BLaER1 (cell line): ENCODE measurements at regions not wholly inside any gene's neighbourhood (a gene's known extent, or its start where the extent isn't known, plus 50 kb on each side); places are given as distances from the start of the nearest gene placed in this dataset.

Source experiments
- H3K27ac ChIP-seq: shearing (Covaris generic); formaldehyde crosslinking; 2 replicates; pipeline ENCODE4 v1.8.1; 2022
- H3K27me3 ChIP-seq: shearing (Covaris generic); formaldehyde crosslinking; 2 replicates; pipeline ENCODE4 v1.8.1; 2022
- H3K36me3 ChIP-seq: shearing (Covaris generic); formaldehyde crosslinking; 2 replicates; pipeline ENCODE4 v1.8.1; 2022
- H3K4me1 ChIP-seq: shearing (Covaris generic); formaldehyde crosslinking; 2 replicates; pipeline ENCODE4 v1.8.1; 2022
- H3K4me2 ChIP-seq: shearing (Covaris generic); formaldehyde crosslinking; 2 replicates; pipeline ENCODE4 v1.8.1; 2022
- H3K4me3 ChIP-seq: shearing (Covaris generic); formaldehyde crosslinking; 2 replicates; pipeline ENCODE4 v1.8.1; 2022
- H3K9ac ChIP-seq: shearing (Covaris generic); formaldehyde crosslinking; 2 replicates; pipeline ENCODE4 v1.8.1; 2022
- H3K9me3 ChIP-seq: shearing (Covaris generic); formaldehyde crosslinking; 2 replicates; pipeline ENCODE4 v1.8.1; 2022
- H4K20me1 ChIP-seq: shearing (Covaris generic); formaldehyde crosslinking; 2 replicates; pipeline ENCODE4 v1.8.1; 2022
- Cebpa-rat ChIP-seq: shearing (Covaris generic); IDR thresholded peaks from 2 replicates; pipeline ENCODE4 v1.8.1; 2022

DNA sequence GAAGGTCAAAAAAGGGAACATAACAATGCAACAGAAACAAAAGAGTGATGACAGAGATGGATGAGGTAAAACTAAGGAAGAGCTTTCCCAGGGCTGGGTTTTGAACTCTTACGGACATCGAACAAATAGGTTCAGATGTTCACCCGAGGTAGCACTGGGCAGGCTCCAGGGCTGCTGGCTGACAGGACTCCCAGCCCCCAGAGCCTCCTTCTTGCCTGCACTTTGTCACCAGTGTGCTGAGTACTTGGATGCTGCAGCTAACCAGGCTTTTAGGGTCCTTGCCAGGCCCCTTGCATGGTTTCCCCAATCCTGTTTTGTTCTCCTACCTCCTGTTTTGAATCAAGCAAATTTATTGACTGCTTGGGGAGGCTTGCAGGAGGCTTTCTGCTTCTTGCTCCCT, 322.9 kb downstream of the DYSF start:
- Histone ChIP-seq H3K4me1 (no peaks in the 10 kb centered on the region), H3K27ac (no peak overlapping the region), H3K4me2 (no peak overlapping the region), H3K4me3 (no peak overlapping the region), H3K27me3 (no peaks in the 10 kb centered on the region), H3K36me3 (no peaks in the 10 kb centered on the region), H3K9me3 (peaks cover 1% of the 10 kb centered on the region; the same call in 1 of the 2 replicates), H3K9ac (no peak overlapping the region), H4K20me1 (no peaks in the 10 kb centered on the region)
- TF ChIP-seq Cebpa-rat = no peak

- H3K9me3 ChIP-seq = peaks cover 9% of the 10 kb centered on the region
- no peak overlapping the region for H3K4me2 ChIP-seq
- H3K4me1 ChIP-seq = no peaks in the 10 kb centered on the region
- H3K27ac ChIP-seq = no peak overlapping the region
- H3K27me3 ChIP-seq = no peaks in the 10 kb centered on the region
- no peak for TF ChIP-seq Cebpa-rat
- H3K4me3 ChIP-seq = no peak overlapping the region
- H3K9ac ChIP-seq = no peak overlapping the region
- no peaks in the 10 kb centered on the region for H4K20me1 ChIP-seq
- H3K36me3 ChIP-seq = no peaks in the 10 kb centered on the region
Measured at GRCh38 chr2:71773218-71773617, 319.9 kb downstream of the DYSF start.

DNA sequence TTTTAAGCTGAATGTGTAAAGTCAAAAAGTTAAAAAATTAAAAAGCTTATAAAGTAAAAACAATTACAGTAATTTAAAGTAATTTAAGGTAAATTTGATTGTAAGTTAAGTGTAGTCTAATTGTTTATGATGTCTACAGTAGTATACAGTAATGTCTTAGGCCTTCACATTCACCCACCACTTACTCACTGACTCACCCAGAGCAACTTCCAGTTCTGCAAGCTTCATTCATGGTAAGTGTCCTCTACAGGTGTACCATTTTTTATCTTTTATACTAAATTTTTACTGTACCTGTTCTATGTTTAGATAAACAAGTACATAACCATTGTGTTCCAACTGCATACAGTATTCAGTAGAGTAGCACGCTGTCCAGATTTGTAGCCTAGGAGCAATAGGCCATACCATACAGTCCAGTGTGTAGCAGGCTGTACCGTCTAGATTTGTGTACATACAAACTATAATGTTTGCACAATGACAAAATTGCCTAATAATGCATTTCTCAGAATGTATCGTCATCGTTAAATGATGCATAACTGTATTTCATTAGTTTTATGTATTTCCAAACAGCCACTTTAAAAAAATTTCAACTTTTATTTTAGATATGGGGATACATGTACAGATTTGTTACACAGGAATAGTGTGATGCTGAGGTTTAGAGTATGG, 319.3 kb downstream of the DYSF start:
- no peaks in the 10 kb centered on the region for H4K20me1 ChIP-seq
- no peaks in the 10 kb centered on the region for H3K4me1 ChIP-seq
- H3K9me3 ChIP-seq = peaks cover 9% of the 10 kb centered on the region
- no peak for TF ChIP-seq Cebpa-rat
- no peaks in the 10 kb centered on the region for H3K36me3 ChIP-seq
- H3K9ac ChIP-seq = no peak overlapping the region
- H3K4me2 ChIP-seq = no peak overlapping the region
- H3K27ac ChIP-seq = no peak overlapping the region
- no peak overlapping the region for H3K4me3 ChIP-seq
- H3K27me3 ChIP-seq = no peaks in the 10 kb centered on the region

- Histone ChIP-seq H3K9me3 (peaks cover 9% of the 10 kb centered on the region), H3K4me2 (no peak overlapping the region), H3K9ac (no peak overlapping the region), H3K4me1 (no peaks in the 10 kb centered on the region), H3K36me3 (no peaks in the 10 kb centered on the region), H4K20me1 (no peaks in the 10 kb centered on the region), H3K4me3 (no peak overlapping the region), H3K27me3 (no peaks in the 10 kb centered on the region), H3K27ac (no peak overlapping the region)
- no peak for TF ChIP-seq Cebpa-rat
Measured at GRCh38 chr2:71767663-71768062, 314.3 kb downstream of the DYSF start.

GRCh38 chr2:71759060-71759459, 305.7 kb downstream of the DYSF start:
- no peak for TF ChIP-seq Cebpa-rat
- H3K36me3 ChIP-seq = no peaks in the 10 kb centered on the region
- H3K4me2 ChIP-seq = no peak overlapping the region
- H4K20me1 ChIP-seq = no peaks in the 10 kb centered on the region
- no peak overlapping the region for H3K4me3 ChIP-seq
- H3K27ac ChIP-seq = no peak overlapping the region
- H3K9ac ChIP-seq = no peak overlapping the region
- H3K4me1 ChIP-seq = no peaks in the 10 kb centered on the region
- H3K9me3 ChIP-seq = no peaks in the 10 kb centered on the region
- no peaks in the 10 kb centered on the region for H3K27me3 ChIP-seq

DNA sequence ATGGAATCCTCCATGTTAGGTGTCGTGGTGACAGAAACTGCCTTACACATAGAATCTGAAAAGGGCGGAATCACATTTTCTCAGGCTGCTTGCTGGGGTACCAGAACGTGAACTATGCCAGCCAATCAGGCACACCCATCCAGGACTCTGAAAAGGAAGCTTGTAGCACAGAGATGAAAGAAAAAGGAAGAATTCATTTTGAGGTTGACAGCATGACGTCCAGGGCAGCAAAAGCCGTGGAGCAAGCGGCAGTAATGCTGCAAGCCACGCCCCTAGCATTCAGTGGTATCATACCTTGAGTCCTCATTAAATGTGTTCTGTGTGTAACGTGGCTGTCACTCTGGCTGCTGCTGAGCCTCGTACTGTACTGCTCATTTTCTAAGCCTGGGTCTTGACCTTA, 304.0 kb downstream of the DYSF start:
- Histone ChIP-seq H3K36me3 (no peaks in the 10 kb centered on the region), H3K4me3 (no peak overlapping the region), H3K4me2 (no peak overlapping the region), H3K9ac (no peak overlapping the region), H4K20me1 (no peaks in the 10 kb centered on the region), H3K27ac (no peak overlapping the region), H3K4me1 (no peaks in the 10 kb centered on the region), H3K27me3 (no peaks in the 10 kb centered on the region), H3K9me3 (no peaks in the 10 kb centered on the region)
- TF ChIP-seq Cebpa-rat = no peak

- Histone ChIP-seq H3K4me1 (no peaks in the 10 kb centered on the region), H3K9ac (no peak overlapping the region), H3K4me3 (no peak overlapping the region), H3K36me3 (no peaks in the 10 kb centered on the region), H3K27ac (no peak overlapping the region), H3K27me3 (no peaks in the 10 kb centered on the region), H3K4me2 (no peak overlapping the region), H3K9me3 (no peaks in the 10 kb centered on the region), H4K20me1 (no peaks in the 10 kb centered on the region)
- no peak for TF ChIP-seq Cebpa-rat
Measured at GRCh38 chr2:71756280-71756906, 303.0 kb downstream of the DYSF start.

DNA sequence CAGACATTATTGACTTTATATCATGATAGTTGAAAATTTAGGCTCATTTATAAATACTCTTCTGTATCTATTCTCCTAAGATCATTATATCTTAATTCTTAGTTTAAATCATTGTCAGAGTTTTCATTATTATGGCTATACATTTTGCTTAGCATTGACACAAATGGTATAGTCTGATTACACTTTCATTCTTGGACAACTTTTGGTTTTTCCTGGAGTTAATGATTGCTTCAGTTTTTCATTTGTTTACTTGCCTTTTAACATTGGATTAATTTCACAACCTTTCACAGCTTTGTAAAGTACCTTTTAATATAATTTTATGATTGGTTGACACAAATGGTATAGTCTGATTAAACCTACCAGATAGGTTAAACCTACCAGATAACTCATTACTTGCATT, 298.2 kb downstream of the DYSF start:
- H3K4me1 ChIP-seq = no peaks in the 10 kb centered on the region
- no peaks in the 10 kb centered on the region for H3K27me3 ChIP-seq
- TF ChIP-seq Cebpa-rat = no peak
- H3K27ac ChIP-seq = no peak overlapping the region
- no peaks in the 10 kb centered on the region for H4K20me1 ChIP-seq
- no peak overlapping the region for H3K4me3 ChIP-seq
- H3K9ac ChIP-seq = no peak overlapping the region
- H3K36me3 ChIP-seq = no peaks in the 10 kb centered on the region
- H3K9me3 ChIP-seq = no peaks in the 10 kb centered on the region
- H3K4me2 ChIP-seq = no peak overlapping the region

DNA sequence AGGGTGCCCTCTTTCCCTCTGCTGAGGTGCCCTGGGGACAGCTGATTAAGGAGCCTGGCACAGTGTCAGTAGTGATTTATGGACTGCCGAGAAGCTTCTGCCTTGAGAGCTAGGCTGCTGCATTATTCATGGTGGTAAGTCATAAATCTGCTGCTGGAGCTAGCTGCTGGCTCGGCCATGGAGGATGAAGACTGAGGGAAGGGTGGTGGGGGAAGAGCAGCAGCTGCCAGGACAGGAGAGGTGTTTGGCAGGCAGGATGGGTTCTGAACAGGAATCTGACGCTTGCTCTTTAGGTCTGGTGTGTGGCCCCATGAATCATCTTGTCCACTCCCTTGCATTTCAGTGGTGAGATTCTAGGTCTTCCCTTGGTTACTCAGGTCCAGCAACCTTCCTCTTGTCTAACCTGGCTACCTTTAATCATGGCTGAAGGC, 296.3 kb downstream of the DYSF start:
- Histone ChIP-seq H3K9me3 (no peaks in the 10 kb centered on the region), H3K4me1 (no peaks in the 10 kb centered on the region), H3K4me3 (no peak overlapping the region), H3K4me2 (no peak overlapping the region), H3K9ac (no peak overlapping the region), H4K20me1 (no peaks in the 10 kb centered on the region), H3K36me3 (no peaks in the 10 kb centered on the region), H3K27ac (no peak overlapping the region), H3K27me3 (no peaks in the 10 kb centered on the region)
- no peak for TF ChIP-seq Cebpa-rat

DNA sequence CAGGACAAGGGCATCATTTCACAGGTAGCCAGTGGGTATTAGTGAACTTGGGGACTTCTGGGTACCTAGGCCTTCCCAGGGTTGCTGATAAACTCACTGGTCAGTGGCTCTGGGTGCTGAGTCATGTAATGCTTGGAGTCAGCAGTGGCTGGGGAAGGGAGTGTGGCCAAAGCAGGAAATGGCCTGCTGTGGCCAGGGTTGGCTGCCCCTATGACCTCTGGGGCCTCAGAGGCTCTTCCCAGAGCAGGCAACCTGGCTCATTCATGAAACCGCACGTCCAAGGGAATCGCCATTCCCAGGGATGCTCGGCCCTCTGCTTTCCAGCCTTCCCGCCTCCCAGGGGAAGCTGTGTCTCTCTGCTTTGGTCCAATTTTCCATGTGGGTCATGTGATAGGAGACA, 294.9 kb downstream of the DYSF start:
- Histone ChIP-seq H4K20me1 (no peaks in the 10 kb centered on the region), H3K4me1 (no peaks in the 10 kb centered on the region), H3K36me3 (no peaks in the 10 kb centered on the region), H3K4me2 (no peak overlapping the region), H3K4me3 (no peak overlapping the region), H3K27me3 (no peaks in the 10 kb centered on the region), H3K27ac (no peak overlapping the region), H3K9ac (no peak overlapping the region), H3K9me3 (no peaks in the 10 kb centered on the region)
- TF ChIP-seq Cebpa-rat = no peak
